Spleen (tissue), 7 donors: ENCODE measurements at regions not wholly inside any gene's neighbourhood (a gene's known extent, or its start where the extent isn't known, plus 50 kb on each side); places are given as distances from the start of the nearest gene placed in this dataset.

ENCODE experiments used
- CTCF ChIP-seq, 11 experiments: fragments of 200-600 bp in 7 of 11; fragments of 450-650 bp in 4 of 11; sonication (generic) in 4 of 11; IDR thresholded peaks in 8 of 11; conservative IDR thresholded peaks in 3 of 11; 1 replicate in 7 of 11; 2 replicates in 4 of 11; pipeline versions ENCODE4 v1.4.0 to v1.8.0; 2016 to 2021; ENCODE audit warnings: antibody characterized with exemption in 11 of 11, inconsistent platforms in 4 of 11, mild to moderate bottlenecking in 1 of 11
- POLR2A ChIP-seq, 3 donors: fragments of 450-650 bp; IDR thresholded peaks; one replicate each; pipeline ENCODE4 v1.5.1; 2017; ENCODE audit warnings: antibody characterized with exemption in 3 of 3, mild to moderate bottlenecking in 1 of 3
- POLR2AphosphoS5 ChIP-seq, 3 donors: sonication (generic); formaldehyde crosslinking; IDR thresholded peaks; one replicate each; pipeline ENCODE4 v1.5.1; 2017; ENCODE audit warnings: antibody characterized with exemption in 3 of 3
- donor health status: DM: no; HTN: no; CAD: no; lungs with moderate emphysema.
- donor health status: DM: no; HTN: no; CAD: no.
- donor health status: DM: no; HTN: no; CAD: no.

DNA sequence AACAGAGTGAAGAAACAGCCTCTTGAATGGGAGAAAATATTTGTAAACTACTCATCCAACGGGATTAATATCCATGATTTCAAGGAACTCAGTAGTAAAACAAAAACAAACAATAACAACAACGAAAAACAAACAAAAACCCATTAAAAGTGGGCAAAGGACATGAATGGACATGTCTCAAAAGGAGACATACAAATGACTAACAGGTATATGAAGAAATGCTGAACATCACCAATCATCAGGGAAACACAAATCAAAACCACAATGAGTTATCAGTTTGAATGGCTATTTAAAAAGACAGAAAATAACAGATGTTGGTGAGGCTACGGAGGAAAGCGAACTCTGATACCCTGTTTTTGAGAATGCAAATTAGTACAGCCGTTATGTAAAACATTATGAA, 224.8 kb upstream of the NRXN1 start:
- no peak for TF ChIP-seq CTCF (IDR thresholded peaks at IDR 0.05 in 8 of 11, conservative IDR thresholded peaks at IDR 0.05 in 3 of 11)
- TF ChIP-seq POLR2AphosphoS5 (IDR thresholded peaks at IDR 0.05) = no peak
- TF ChIP-seq POLR2A (IDR thresholded peaks at IDR 0.05) = no peak
